Left lung (tissue), 4 donors: ENCODE measurements at regions not wholly inside any gene's neighbourhood (a gene's known extent, or its start where the extent isn't known, plus 50 kb on each side); places are given as distances from the start of the nearest gene placed in this dataset.

ENCODE experiments used
- ATAC-seq: fragments of 200-7000 bp; cut with Tn5 transposase; one replicate; pipeline ENCODE4 v1.9.1; 2020; ENCODE audit warnings: moderate library complexity
- DNase-seq, 4 donors: peaks; one replicate each; pipeline ENCODE4 v3.0.0-alpha.2; 2013 to 2020
- H3K27ac ChIP-seq, 2 donors: fragments of 200-600 bp; sonication (generic) in 1 of 2; one replicate each; pipeline versions ENCODE4 v1.5.0 to v1.8.0; 2020 to 2021
- H3K27me3 ChIP-seq, 2 donors: fragments of 200-600 bp; sonication (generic) in 1 of 2; one replicate each; pipeline versions ENCODE4 v1.5.0 to v1.8.0; 2020 to 2021
- H3K36me3 ChIP-seq, 2 donors: fragments of 200-600 bp; sonication (generic) in 1 of 2; one replicate each; pipeline versions ENCODE4 v1.5.0 to v1.8.0; 2020 to 2021
- H3K4me1 ChIP-seq, 2 donors: fragments of 200-600 bp; one replicate each; pipeline ENCODE4 v1.8.0; 2021
- H3K4me3 ChIP-seq, 2 donors: fragments of 200-600 bp; sonication (generic) in 1 of 2; one replicate each; pipeline versions ENCODE4 v1.5.0 to v1.8.0; 2020 to 2021; ENCODE audit warnings: mild to moderate bottlenecking in 1 of 2
- H3K9me3 ChIP-seq, 2 donors: fragments of 200-600 bp; sonication (generic) in 1 of 2; one replicate each; pipeline versions ENCODE4 v1.5.0 to v1.8.0; 2020 to 2021
- CTCF ChIP-seq, 2 donors: fragments of 200-600 bp; sonication (generic) in 1 of 2; IDR thresholded peaks; one replicate each; pipeline versions ENCODE4 v1.5.0 to v1.8.0; 2021; ENCODE audit warnings: antibody characterized with exemption in 2 of 2
- intact Hi-C, 2 donors: fragments of 100-400 bp; cut with DNase I; formaldehyde crosslinking; loops; one replicate each; pipeline versions ENCODE4 v1.11.2 to v1.14.2; 2022
- donor health status: DM: no; HTN: yes; CAD: no.
- donor health status: DM: no; HTN: no; CAD: no.

DNA sequence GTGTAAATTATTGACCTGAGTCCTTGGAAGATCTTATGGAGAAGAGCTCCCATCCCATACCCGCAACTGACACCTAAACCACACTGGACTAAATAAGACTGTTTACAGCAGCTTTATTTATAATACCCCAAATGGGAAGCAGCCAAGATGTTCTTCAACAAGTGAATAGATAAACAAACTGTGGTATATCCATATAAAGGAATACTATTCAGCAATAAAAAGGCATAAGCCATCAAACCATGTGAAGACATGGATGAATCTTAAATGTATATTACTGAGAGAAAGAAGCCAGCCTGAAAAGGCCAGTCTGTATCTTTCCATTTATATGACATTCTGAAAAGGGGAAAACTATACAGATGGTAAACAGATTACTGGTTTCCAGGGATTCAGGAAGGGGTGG, 212.7 kb downstream of the TPBG start:
- no peak for TF ChIP-seq CTCF (IDR thresholded peaks at IDR 0.05)
- no peak for DNase-seq

DNA sequence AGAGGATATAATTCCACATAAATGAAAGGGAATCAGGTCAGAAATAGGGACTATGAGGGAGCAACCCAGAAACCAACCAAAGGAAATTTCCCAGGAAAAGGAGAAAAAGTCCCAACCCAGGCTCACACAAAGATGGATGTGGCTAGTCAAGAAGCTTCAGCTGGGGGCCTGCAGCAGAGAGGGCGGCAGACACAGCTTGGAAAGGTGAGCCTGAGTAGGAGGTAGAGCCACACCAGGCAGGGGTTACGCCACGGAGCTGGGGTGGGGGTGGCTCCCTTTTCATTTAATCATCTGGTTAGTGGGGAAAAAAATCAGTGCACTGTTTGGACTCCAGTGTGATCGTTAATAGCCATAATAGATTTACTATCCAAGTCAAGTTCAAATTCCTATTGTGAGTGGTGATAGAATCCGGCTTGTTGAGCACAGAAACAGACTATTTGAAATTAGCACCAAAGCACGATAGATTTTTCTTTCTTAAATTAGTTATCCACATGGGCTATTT, 220.6 kb downstream of the TPBG start:
- Histone ChIP-seq H3K36me3 (no peaks in the 10 kb centered on the region), H3K27ac (no peak overlapping the region), H3K27me3 (no peaks in the 10 kb centered on the region), H3K4me1 (no peaks in the 10 kb centered on the region), H3K4me3 (no peak overlapping the region), H3K9me3 (no peaks in the 10 kb centered on the region)
- ATAC-seq (no peak), DNase-seq (no peak)
- no peak for TF ChIP-seq CTCF (IDR thresholded peaks at IDR 0.05)
- intact Hi-C loops: no loop called here

More for the DNA sequence above, 212.7 kb downstream of the TPBG start:
- Histone ChIP-seq H3K4me3 (no peak overlapping the region), H3K9me3 (peaks cover 0 to 17% of the 10 kb centered on the region in 2 donors), H3K36me3 (no peaks in the 10 kb centered on the region), H3K4me1 (no peaks in the 10 kb centered on the region), H3K27ac (no peak overlapping the region), H3K27me3 (no peaks in the 10 kb centered on the region)
- intact Hi-C loops: no loop called here
- ATAC-seq: no peak

DNA sequence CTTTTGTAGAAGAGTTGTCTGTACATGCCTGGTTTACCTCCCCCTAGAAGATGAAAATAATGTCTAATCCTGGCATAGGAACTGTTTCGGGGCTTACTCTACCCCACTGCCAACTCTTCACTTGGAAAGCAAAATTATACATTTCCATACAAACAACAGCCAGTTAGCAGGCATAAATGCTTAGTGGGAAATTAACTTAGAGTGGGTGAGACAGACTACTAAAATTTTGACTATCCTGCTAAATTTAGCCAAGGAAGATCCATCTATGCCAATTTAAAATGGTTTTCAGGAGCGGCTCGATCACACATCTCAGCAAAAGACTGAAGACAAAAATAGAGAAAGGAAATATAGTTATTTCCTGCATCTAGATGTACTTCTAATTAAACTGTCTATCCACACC, 221.2 kb downstream of the TPBG start:
- Histone ChIP-seq H3K4me3 (no peak overlapping the region), H3K27ac (no peak overlapping the region), H3K4me1 (no peaks in the 10 kb centered on the region), H3K36me3 (no peaks in the 10 kb centered on the region), H3K27me3 (no peaks in the 10 kb centered on the region), H3K9me3 (no peaks in the 10 kb centered on the region)
- intact Hi-C loops: no loop called here
- no peak for TF ChIP-seq CTCF (IDR thresholded peaks at IDR 0.05)
- ATAC-seq (no peak), DNase-seq (no peak)

- no peak for TF ChIP-seq CTCF (IDR thresholded peaks at IDR 0.05)
- Histone ChIP-seq H3K27me3 (no peaks in the 10 kb centered on the region), H3K4me1 (no peaks in the 10 kb centered on the region), H3K4me3 (no peak overlapping the region), H3K36me3 (no peaks in the 10 kb centered on the region), H3K27ac (no peak overlapping the region), H3K9me3 (no peaks in the 10 kb centered on the region)
- intact Hi-C loops: no loop called here
- ATAC-seq (no peak), DNase-seq (no peak)
Observed at GRCh38 chr6:82588020-82588419, 224.4 kb downstream of the TPBG start.

DNA sequence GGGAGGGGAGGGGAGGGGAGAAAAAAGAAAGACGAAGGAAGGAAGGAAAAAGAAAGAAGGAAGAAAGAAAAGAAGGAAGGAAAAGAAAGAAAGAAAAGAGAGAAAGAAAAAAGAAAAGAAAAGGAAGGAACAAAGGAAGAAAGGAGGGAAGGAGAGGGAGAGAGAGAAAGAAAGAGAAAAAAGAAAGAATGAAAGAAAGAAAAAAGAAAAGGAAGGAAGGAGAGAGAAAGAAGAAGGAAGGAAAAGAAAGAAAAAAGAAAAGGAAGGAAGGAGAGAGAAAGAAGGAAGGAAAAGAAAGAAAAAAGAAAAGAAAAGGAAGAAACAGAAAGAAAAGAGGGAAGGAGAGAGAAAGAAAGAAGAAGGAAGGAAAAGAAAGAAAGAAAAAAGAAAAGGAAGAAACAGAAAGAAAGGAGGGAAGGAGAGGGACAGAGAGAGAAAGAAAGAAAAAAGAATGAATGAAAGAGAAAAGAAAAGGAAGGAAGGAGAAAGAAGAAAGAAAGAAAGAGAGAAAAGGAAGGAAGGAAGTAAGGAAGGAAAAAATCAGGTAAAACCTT, 225.3 kb downstream of the TPBG start:
- Histone ChIP-seq H3K9me3 (no peaks in the 10 kb centered on the region), H3K27ac (no peak overlapping the region), H3K4me3 (no peak overlapping the region), H3K27me3 (no peaks in the 10 kb centered on the region), H3K4me1 (no peaks in the 10 kb centered on the region), H3K36me3 (no peaks in the 10 kb centered on the region)
- ATAC-seq: no peak
- TF ChIP-seq CTCF (IDR thresholded peaks at IDR 0.05): no peak
- intact Hi-C loops: no loop called here
- DNase-seq: no peak
